ENCODE measurements at regions not wholly inside any gene's neighbourhood (a gene's known extent, or its start where the extent isn't known, plus 50 kb on each side); places are given as distances from the start of the nearest gene placed in this dataset.

GRCh38 chr1:29845910-29846309, 609.6 kb downstream of the PTPRU start:
- TF ChIP-seq POLR2A (IDR thresholded peaks at IDR 0.05; ENCODE audit: low read depth, low read length) (no peak), POLR2AphosphoS5 (IDR thresholded peaks at IDR 0.05; ENCODE audit: low read depth, low read length) (no peak)
